ENCODE measurements at regions not wholly inside any gene's neighbourhood (a gene's known extent, or its start where the extent isn't known, plus 50 kb on each side); places are given as distances from the start of the nearest gene placed in this dataset.

DNA sequence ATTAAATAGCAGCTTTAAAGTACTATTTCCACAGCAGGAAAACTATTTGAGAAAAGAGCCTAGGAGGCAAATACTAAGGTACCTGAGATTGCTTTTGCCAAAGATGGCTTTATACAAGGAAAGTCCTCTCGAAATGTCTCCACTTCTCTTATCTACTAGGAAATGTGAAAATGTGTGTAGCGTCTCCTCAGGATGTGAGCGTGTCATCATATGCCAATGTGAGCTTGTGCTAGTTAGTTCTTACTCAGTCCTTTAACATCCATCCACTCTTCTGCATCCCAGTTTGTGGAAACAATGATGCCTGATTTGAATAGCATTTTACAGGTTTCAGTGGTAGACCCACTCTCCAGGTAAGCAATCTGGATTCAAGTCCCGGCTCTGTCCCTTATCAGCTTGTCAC lies 421.0 kb downstream of the DYNC2H1 start:
- H3K4me1 Mint-ChIP-seq (ENCODE audit: low read depth), result no peaks in the 10 kb centered on the region
- H3K4me3 Mint-ChIP-seq, result no peak overlapping the region
- H3K36me3 Mint-ChIP-seq (ENCODE audit: insufficient read depth), result no peaks in the 10 kb centered on the region
- H3K9me3 Mint-ChIP-seq, result no peaks in the 10 kb centered on the region
- DNase-seq (no peak), ATAC-seq (no peak)
- peaks cover 7% of the 10 kb centered on the region for H3K27me3 Mint-ChIP-seq (ENCODE audit: low read depth)

DNA sequence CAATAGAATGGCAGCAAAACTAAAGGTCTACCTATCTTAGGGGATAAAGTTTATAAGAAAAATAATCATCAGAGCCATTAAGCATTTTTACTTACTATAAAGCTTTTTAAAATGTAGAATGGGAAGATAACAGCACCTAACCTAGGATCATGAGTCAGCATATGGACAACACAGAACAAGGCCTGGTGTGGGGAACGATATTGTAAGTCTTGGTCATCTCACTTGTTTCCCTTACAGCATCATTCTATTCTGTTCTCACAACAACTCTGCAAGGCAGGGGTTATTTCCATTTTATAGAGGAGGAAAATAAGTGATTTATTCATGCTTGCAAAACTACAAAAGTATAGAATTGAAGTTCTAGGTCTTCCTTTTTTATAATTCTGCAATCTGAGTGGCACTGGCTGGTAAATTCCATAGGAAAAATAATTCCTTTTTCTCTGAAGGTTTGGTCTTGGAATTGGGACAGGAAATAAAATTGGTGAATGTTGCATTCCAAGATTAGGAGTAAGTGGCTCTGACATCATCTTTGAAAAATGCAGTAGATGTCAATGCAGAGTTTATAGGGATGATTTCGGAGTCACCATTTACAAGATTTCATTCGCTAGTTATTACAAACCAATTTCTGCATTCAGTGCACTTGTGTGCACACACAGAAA lies 423.0 kb downstream of the DYNC2H1 start:
- Mint-ChIP-seq H3K27me3 (ENCODE audit: low read depth) (peaks cover 12% of the 10 kb centered on the region), H3K4me3 (no peak overlapping the region), H3K36me3 (ENCODE audit: insufficient read depth) (no peaks in the 10 kb centered on the region), H3K9me3 (no peaks in the 10 kb centered on the region), H3K4me1 (ENCODE audit: low read depth) (no peaks in the 10 kb centered on the region)
- ATAC-seq, result no peak
- no peak for DNase-seq

DNA sequence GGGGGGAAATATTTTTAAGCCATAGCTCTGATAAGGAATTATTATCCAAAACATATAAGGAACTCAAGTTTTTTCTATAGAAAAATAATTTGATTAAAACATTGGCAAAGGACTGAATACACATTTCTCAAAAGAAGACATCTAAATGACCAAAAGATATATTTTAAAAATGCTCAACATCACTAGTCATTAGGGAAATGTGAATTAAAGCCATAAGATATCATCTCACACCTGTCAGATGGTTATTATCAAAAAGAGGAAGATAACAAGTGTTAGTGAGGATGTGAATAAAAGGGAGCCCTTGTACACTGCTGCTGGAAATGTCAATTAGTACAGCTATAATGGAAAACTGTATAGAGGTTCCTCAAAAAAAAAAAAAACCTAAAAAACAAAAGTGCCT lies 425.0 kb downstream of the DYNC2H1 start:
- Mint-ChIP-seq H3K27me3 (ENCODE audit: low read depth) (peaks cover 12% of the 10 kb centered on the region), H3K4me3 (no peak overlapping the region), H3K4me1 (ENCODE audit: low read depth) (no peaks in the 10 kb centered on the region), H3K9me3 (no peaks in the 10 kb centered on the region), H3K36me3 (ENCODE audit: insufficient read depth) (no peaks in the 10 kb centered on the region)
- DNase-seq (no peak), ATAC-seq (no peak)

DNA sequence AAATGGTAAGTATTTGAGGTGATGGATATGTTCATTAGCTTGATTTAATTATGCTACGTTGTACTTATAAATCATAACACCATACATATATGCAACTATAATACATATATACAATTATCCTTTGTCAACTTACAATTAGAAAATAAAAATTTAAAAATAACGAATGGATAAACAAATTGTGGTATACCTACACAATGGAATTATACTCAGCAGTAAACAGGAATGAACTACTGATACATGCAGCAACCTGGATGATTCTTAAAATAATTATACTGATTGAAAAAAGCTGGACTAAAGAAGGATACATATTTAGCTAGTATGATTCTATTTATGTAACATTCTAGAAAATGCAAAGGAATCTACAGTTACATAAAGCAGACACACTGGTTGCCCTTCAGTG lies 425.7 kb downstream of the DYNC2H1 start:
- no peaks in the 10 kb centered on the region for H3K4me1 Mint-ChIP-seq (ENCODE audit: low read depth)
- no peak for DNase-seq
- peaks cover 12% of the 10 kb centered on the region for H3K27me3 Mint-ChIP-seq (ENCODE audit: low read depth)
- H3K36me3 Mint-ChIP-seq (ENCODE audit: insufficient read depth), result no peaks in the 10 kb centered on the region
- no peaks in the 10 kb centered on the region for H3K9me3 Mint-ChIP-seq
- no peak overlapping the region for H3K4me3 Mint-ChIP-seq
- ATAC-seq, result no peak

DNA sequence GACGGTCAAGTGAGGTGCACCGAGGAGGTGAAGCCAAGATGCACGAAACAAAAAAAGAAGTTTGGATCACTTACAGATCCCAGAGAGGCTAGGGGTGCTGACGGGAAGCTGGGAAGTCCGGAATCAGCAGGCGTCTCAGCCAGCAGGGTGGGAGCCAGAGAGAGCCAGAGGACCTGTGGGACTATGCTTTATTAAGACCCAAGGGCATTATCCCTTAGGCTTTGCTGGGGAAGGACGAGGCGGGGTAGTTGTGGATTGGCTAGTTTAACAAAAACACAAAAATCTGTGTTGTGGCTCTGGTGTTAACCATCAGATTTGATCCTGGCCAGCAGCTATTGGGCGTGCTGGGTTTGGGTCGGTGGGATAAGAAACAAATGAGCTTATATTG lies 427.1 kb downstream of the DYNC2H1 start:
- peaks cover 12% of the 10 kb centered on the region for H3K27me3 Mint-ChIP-seq (ENCODE audit: low read depth)
- H3K4me1 Mint-ChIP-seq (ENCODE audit: low read depth), result no peaks in the 10 kb centered on the region
- DNase-seq (no peak), ATAC-seq (no peak)
- H3K4me3 Mint-ChIP-seq, result no peak overlapping the region
- peaks cover 5% of the 10 kb centered on the region for H3K9me3 Mint-ChIP-seq
- H3K36me3 Mint-ChIP-seq (ENCODE audit: insufficient read depth), result no peaks in the 10 kb centered on the region

DNA sequence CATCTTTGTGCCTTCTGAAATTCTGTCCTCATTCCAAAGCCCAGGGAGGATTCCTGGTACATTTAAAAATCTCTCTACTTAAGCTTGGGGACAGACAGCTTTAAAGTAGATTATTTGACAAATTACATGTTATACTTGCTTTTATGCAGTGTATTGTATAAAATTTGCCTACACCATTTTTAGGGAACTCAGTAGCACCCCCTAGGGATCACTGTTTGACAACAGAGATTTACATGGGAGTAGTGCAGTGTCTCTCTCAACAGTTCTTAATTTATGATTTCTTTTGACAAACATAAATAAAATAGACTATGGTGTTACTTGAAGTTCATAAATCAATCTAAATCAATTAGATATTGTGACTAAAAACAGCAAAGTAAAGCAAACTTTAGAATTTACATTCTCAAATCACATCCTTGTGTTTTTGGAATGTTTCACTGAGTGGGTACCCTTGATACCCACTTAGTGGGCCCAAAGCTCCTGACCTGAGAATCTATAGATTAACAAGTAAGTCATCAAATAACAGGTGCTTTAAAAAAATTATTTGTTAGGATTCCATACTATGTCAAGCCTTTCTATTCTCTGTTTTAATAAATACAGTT lies 428.8 kb downstream of the DYNC2H1 start:
- DNase-seq, result no peak
- peaks cover 7% of the 10 kb centered on the region for H3K27me3 Mint-ChIP-seq (ENCODE audit: low read depth)
- H3K4me3 Mint-ChIP-seq, result no peak overlapping the region
- no peaks in the 10 kb centered on the region for H3K4me1 Mint-ChIP-seq (ENCODE audit: low read depth)
- ATAC-seq, result no peak
- peaks cover 9% of the 10 kb centered on the region for H3K9me3 Mint-ChIP-seq
- H3K36me3 Mint-ChIP-seq (ENCODE audit: insufficient read depth), result no peaks in the 10 kb centered on the region

DNA sequence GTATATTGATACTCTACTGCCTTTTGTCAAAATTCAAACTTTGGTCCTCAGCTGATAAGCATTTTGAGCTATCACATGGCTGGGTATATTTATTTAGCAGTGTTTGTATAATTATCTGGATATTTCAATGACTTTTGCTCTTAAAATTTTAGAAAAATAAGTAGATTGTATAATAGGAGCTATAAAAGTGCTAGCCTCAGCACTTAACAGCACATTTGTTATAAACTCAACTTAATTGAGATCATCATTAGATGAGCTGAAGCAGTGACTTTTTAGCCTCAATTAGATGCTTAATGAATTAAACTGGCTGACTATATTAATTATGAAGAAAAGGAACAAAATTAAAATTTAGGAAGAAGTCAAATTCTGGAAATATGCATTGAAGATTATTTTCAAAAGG lies 429.9 kb downstream of the DYNC2H1 start:
- DNase-seq (no peak), ATAC-seq (no peak)

DNA sequence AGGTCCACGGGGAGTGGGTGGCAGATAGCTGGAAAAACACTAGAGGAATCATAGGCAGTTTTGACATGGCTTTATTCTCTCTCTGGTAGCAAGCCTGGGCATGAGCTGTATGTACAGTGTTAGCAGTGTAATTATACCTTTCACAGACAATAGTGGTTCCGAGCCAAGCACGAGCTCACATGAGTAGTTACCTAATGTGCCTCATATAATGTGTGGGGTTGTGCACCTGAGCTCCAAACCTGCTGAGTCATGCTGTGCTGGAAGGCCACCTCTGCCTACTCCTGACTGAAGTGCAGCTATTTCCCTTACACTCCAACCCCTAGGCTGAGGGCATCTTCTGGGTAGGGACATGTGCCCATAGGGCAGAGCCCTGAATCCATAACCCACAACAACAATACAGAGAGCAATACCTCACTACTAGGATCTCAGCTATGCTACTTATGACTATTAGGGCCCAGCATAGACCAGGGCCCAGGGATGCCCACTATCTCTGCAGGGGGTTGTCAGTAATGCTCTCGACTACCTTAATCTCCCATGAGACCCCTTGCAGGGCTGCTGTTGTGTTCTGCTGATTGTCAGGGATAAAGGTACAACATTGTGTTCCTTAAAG lies 432.1 kb downstream of the DYNC2H1 start:
- no peak overlapping the region for H3K4me3 Mint-ChIP-seq
- H3K27me3 Mint-ChIP-seq (ENCODE audit: low read depth), result peaks cover 4% of the 10 kb centered on the region
- peaks cover 9% of the 10 kb centered on the region for H3K9me3 Mint-ChIP-seq
- H3K4me1 Mint-ChIP-seq (ENCODE audit: low read depth), result no peaks in the 10 kb centered on the region
- ATAC-seq, result no peak
- no peak for DNase-seq
- H3K36me3 Mint-ChIP-seq (ENCODE audit: insufficient read depth), result no peaks in the 10 kb centered on the region

More for the DNA sequence above, 429.9 kb downstream of the DYNC2H1 start:
- H3K27me3 Mint-ChIP-seq (ENCODE audit: low read depth), result peaks cover 7% of the 10 kb centered on the region
- no peaks in the 10 kb centered on the region for H3K36me3 Mint-ChIP-seq (ENCODE audit: insufficient read depth)
- H3K4me1 Mint-ChIP-seq (ENCODE audit: low read depth), result no peaks in the 10 kb centered on the region
- peaks cover 9% of the 10 kb centered on the region for H3K9me3 Mint-ChIP-seq
- H3K4me3 Mint-ChIP-seq, result no peak overlapping the region

DNA sequence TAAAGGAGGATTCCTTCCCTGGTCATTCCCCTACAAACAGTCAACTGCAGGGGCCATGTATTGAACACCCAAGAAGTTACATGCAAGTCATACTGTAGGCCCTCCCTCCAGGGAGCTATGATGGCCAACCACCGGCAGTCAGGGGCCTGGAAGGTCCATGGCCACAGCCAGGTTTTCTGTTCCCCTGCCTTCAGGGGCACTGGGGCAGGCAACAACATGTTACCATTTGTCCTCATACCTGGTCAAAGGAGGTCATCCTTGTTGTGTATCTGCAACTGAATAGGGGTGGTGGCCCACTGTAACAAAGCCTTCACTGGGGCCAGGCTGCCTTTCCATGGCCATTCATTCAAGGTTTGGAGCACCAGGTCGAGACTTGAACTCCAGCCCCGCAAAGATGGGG lies 433.6 kb downstream of the DYNC2H1 start:
- no peaks in the 10 kb centered on the region for H3K36me3 Mint-ChIP-seq (ENCODE audit: insufficient read depth)
- no peaks in the 10 kb centered on the region for H3K4me1 Mint-ChIP-seq (ENCODE audit: low read depth)
- peaks cover 9% of the 10 kb centered on the region for H3K9me3 Mint-ChIP-seq
- peaks cover 2% of the 10 kb centered on the region for H3K27me3 Mint-ChIP-seq (ENCODE audit: low read depth)
- no peak overlapping the region for H3K4me3 Mint-ChIP-seq
- ATAC-seq, result no peak
- no peak for DNase-seq

DNA sequence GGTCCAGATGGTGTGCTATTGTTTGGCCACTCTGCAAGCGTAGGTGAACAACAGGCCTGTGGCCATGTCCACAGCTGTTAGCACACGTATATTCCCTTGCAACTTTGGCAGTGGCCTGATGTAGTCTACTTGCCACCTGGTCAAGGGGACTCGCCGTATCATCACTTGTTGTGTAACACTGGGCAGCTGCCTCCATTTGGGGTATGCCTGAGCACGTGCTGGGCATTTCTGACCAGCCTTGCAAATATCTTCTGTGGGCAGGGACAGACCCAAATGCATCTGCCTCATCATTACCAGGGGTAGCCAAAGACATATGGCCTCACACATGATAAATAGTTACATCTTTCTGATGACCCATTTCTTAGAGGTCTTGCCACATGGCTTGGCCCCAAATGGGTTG lies 434.2 kb downstream of the DYNC2H1 start:
- peaks cover 9% of the 10 kb centered on the region for H3K9me3 Mint-ChIP-seq
- peaks cover 2% of the 10 kb centered on the region for H3K27me3 Mint-ChIP-seq (ENCODE audit: low read depth)
- no peak for ATAC-seq
- H3K36me3 Mint-ChIP-seq (ENCODE audit: insufficient read depth), result no peaks in the 10 kb centered on the region
- DNase-seq, result no peak
- no peaks in the 10 kb centered on the region for H3K4me1 Mint-ChIP-seq (ENCODE audit: low read depth)
- H3K4me3 Mint-ChIP-seq, result no peak overlapping the region

DNA sequence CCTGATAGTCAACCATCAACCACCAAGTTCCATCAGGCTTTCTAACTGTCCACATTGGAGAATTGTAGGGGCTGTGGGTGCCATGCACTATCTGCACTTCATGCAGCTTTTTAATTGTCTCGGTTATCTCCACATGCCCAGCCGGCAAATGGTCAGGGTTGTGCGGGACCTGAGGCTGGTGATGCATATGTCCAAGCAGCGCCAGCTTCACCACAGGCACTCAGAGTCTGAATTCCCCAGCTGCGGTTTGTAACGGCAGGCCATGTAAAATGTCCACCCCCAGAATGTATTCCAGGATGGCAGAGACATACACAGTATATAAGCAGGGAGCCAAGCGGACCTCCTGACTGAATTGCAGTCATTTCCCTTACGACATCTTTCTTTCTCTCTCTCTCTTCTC lies 435.6 kb downstream of the DYNC2H1 start:
- Mint-ChIP-seq H3K4me3 (no peak overlapping the region), H3K36me3 (ENCODE audit: insufficient read depth) (no peaks in the 10 kb centered on the region), H3K27me3 (ENCODE audit: low read depth) (peaks cover 2% of the 10 kb centered on the region), H3K4me1 (ENCODE audit: low read depth) (no peaks in the 10 kb centered on the region), H3K9me3 (peaks cover 9% of the 10 kb centered on the region)
- DNase-seq, result no peak
- ATAC-seq, result no peak

DNA sequence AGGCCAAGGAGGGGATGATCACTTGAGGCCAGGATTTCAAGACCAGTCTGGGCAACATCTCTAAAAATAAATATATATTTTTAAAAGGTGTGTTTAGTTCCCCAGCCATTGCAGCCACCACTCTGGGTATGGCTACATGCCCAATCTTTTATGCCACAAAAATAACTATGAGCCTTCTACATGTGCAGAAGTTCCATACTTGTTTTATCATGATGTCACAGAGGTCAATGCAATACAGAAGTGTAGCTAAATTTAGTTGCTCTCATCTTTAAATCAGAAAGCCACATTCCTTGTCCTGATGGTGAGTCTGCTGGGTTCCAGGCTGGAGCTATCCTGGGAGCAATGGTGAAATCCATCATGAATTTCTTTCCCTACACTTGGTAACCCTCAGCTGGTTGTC lies 436.3 kb downstream of the DYNC2H1 start:
- ATAC-seq, result no peak
- no peaks in the 10 kb centered on the region for H3K4me1 Mint-ChIP-seq (ENCODE audit: low read depth)
- H3K4me3 Mint-ChIP-seq, result no peak overlapping the region

DNA sequence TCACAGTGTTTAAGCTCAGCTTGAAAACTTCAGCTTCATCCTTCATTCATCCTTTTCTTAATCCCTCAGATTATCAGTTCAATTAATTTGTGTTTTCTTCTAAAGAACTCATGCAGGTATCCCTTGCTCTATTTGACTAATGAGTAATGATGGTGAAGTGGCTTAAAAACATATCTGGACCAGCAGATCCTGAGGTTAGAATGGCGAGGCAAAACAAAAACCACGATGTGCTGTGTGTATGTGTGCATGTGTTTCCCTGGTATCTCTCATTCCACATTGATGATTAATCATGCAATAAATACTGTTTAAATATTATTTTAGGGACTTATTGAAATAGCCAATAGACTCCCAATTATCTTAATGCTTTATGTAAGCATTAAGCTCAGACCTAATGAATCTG lies 437.0 kb downstream of the DYNC2H1 start:
- no peaks in the 10 kb centered on the region for H3K36me3 Mint-ChIP-seq (ENCODE audit: insufficient read depth)
- H3K27me3 Mint-ChIP-seq (ENCODE audit: low read depth), result peaks cover 4% of the 10 kb centered on the region
- H3K9me3 Mint-ChIP-seq, result peaks cover 4% of the 10 kb centered on the region
- no peak for ATAC-seq
- H3K4me1 Mint-ChIP-seq (ENCODE audit: low read depth), result no peaks in the 10 kb centered on the region
- no peak overlapping the region for H3K4me3 Mint-ChIP-seq
- DNase-seq, result no peak

More for the DNA sequence above, 436.3 kb downstream of the DYNC2H1 start:
- peaks cover 9% of the 10 kb centered on the region for H3K9me3 Mint-ChIP-seq
- DNase-seq, result no peak
- H3K36me3 Mint-ChIP-seq (ENCODE audit: insufficient read depth), result no peaks in the 10 kb centered on the region
- H3K27me3 Mint-ChIP-seq (ENCODE audit: low read depth), result peaks cover 4% of the 10 kb centered on the region

DNA sequence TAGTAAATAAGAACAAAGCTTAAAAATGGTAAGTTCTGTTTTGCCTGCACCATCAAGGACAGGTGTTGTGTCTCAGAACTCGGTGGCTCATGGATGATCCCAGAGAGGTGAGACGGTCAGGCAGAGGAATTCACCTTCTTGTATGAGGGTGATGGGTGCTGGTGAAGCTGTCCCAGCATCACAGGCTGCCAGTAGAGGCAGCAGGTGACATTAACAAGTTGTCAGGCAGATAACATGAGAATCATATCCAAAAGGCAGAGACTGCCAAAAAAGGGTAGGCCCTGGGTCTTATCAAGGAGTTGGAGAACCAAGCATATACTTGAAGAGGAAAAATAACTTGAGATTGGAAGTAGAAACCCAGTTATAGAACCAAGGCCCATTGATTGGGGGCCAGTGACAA lies 437.8 kb downstream of the DYNC2H1 start:
- Mint-ChIP-seq H3K36me3 (ENCODE audit: insufficient read depth) (no peaks in the 10 kb centered on the region), H3K27me3 (ENCODE audit: low read depth) (peaks cover 4% of the 10 kb centered on the region), H3K4me1 (ENCODE audit: low read depth) (no peaks in the 10 kb centered on the region), H3K9me3 (no peaks in the 10 kb centered on the region), H3K4me3 (no peak overlapping the region)
- ATAC-seq, result no peak
- no peak for DNase-seq

DNA sequence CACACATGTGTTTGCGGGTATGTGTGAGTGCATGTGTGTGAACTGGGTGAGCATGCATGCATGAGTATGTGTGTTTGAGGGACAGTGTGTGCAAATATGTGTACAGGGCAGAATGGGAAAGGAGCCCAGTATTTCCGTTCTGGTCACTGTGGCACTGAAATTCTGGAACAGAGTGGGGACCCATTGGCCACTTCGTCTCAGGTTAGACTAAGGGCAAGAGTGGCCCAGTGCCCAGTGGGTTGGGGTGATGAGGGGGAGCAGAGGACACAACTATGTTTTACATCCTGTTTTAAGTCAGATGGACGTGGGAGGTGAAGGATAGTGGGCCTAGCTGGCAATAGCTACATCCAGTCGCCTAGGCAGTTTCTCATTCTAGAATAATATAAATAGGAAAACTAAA lies 438.5 kb downstream of the DYNC2H1 start:
- DNase-seq (no peak), ATAC-seq (no peak)
- H3K4me3 Mint-ChIP-seq, result no peak overlapping the region
- peaks cover 4% of the 10 kb centered on the region for H3K27me3 Mint-ChIP-seq (ENCODE audit: low read depth)
- H3K36me3 Mint-ChIP-seq (ENCODE audit: insufficient read depth), result no peaks in the 10 kb centered on the region
- H3K4me1 Mint-ChIP-seq (ENCODE audit: low read depth), result no peaks in the 10 kb centered on the region
- no peaks in the 10 kb centered on the region for H3K9me3 Mint-ChIP-seq

Measured in activated T-cell treated with anti-CD3 and anti-CD28 coated beads, Interleukin-2, amount 50 U/mL, for 4 hours (primary cell).